ENCODE measurements at regions not wholly inside any gene's neighbourhood (a gene's known extent, or its start where the extent isn't known, plus 50 kb on each side); places are given as distances from the start of the nearest gene placed in this dataset.

- TF ChIP-seq CTCF (IDR thresholded peaks at IDR 0.05) (no peak), POLR2A (IDR thresholded peaks at IDR 0.05) (no peak)
Observed at GRCh38 chr6:166764473-166765233, 137.6 kb upstream of the RPS6KA2 start.
